ENCODE measurements at regions not wholly inside any gene's neighbourhood (a gene's known extent, or its start where the extent isn't known, plus 50 kb on each side); places are given as distances from the start of the nearest gene placed in this dataset.
"Not testable (repeated sequence)": the region's sequence is repeated elsewhere in the genome, so short reads cannot be mapped to it uniquely, and the experiment has no call there.

- peak; percentile 73 for DNase-seq
Observed at GRCh38 chr1:37325509-37326437, 148.6 kb upstream of the ZC3H12A start.

DNA sequence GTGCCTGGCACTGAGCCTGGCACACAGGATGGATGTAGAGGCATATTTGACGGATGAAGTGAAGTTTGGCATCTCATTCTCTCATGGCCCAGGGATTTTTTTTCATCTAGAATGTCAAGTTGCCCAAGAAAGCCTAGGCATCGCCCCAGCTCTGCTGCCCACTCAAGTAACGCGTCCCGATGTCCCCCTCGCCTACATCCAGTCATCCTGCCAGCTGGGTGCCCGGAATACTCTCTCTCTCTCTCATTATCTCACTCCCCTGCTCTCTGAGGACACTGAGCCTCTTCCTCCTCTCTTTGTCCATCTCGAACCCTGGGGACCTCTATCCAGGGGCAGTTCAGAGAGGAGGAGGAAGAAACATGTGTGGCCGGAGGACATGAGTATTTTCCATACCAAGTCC lies 142.3 kb upstream of the ZC3H12A start:
- DNase-seq = no peak

DNA sequence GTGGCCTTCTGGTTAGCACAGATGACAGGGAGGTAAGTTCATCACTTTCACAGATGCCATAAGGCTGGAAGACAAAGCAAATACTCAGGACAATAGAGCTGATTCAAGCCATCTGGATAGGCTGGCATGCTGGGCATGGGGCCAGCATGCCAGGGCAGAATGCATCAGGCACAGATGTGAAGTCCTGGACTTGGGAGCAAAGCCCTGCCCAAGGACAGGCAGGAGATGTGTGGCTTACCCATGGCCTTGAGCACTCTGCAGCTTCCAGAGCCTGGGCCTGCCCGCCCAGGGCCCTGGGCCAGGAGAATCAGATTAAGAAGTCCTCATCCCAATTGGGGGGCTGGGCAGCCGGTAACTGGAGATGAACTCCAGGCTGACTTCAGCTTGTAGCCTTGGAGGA lies 135.7 kb upstream of the ZC3H12A start:
- DNase-seq = no peak

- no peak for DNase-seq
Observed at GRCh38 chr1:37342736-37343135, 131.6 kb upstream of the ZC3H12A start.

- no peak for DNase-seq
Observed at GRCh38 chr1:37347104-37347649, 127.2 kb upstream of the ZC3H12A start.

- DNase-seq = no peak
Observed at GRCh38 chr1:37353871-37354270, 120.5 kb upstream of the ZC3H12A start.

- DNase-seq = no peak
Observed at GRCh38 chr1:37354876-37355650, 119.3 kb upstream of the ZC3H12A start.

DNA sequence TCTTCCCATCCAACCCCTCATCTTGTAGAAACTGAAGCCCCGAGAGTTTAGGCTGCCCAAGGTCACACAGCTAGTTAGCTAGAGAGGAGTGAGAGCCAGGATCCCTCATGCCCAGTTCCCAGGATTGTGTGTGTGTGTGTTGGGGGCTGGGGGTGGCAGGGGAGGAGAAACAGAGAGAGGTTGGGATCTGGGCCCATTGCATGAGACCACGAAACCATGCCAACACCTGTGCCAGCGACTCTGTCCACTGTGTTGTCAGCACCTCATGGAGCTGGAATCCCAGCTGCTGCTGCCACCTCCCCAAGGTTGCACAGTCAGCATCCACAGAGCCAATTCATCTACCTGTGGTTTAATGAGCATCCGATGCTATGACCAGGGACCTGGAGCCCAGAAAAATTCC lies 115.4 kb upstream of the ZC3H12A start:
- DNase-seq = no peak

GRCh38 chr1:37360011-37360410 lies 114.4 kb upstream of the ZC3H12A start:
- DNase-seq = no peak

GRCh38 chr1:37362594-37363385 lies 111.6 kb upstream of the ZC3H12A start:
- DNase-seq = no peak

GRCh38 chr1:37363535-37363934 lies 110.8 kb upstream of the ZC3H12A start:
- DNase-seq = no peak

- not testable (repeated sequence) for DNase-seq
Observed at GRCh38 chr1:37368665-37369315, 105.6 kb upstream of the ZC3H12A start.

DNA sequence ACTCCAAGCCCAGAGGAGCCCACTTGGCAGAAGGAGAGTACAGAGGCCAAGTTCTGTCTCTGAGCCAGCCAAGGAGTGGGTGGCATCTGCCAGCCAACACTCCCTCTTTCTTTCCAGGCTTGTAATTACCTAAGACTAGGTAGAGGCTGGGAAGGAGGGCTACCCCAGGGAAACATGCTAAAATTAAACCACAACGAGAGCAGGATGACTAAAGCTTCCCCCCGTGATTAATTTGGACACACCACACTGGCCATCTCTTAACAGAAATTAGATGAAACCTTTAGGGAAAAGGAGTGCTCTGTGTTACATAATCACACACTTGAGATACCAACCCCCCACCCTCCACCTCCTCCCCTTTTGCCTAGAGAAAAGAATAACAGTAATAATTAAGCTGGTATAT lies 102.1 kb upstream of the ZC3H12A start:
- DNase-seq = no peak

- DNase-seq = no peak
Observed at GRCh38 chr1:37372711-37373110, 101.7 kb upstream of the ZC3H12A start.

GRCh38 chr1:37373413-37373812 lies 101.0 kb upstream of the ZC3H12A start:
- DNase-seq = no peak

DNA sequence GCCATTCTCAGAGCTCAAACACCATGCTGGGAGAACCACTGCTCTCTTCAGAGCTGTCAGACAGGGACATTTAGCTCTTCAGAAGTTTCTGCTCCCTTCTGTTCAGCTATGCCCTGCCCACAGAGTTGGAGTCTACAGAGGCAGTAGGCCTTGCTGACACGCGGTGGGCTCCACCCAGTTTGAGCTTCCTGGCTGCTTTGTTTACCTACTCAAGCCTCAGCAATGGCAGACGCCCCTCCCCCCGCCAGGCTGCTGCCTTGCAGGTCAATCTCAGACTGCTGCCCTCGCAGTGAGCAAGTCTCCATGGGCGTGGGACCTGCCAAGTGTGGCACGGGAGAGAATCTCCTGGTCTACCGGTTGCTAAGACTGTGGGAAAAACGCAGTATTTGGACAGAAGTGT lies 93.8 kb upstream of the ZC3H12A start:
- not testable (repeated sequence) for DNase-seq

- DNase-seq = no peak
Observed at GRCh38 chr1:37387854-37388253, 86.5 kb upstream of the ZC3H12A start.

- no peak for DNase-seq
Observed at GRCh38 chr1:37389327-37389726, 85.1 kb upstream of the ZC3H12A start.

GRCh38 chr1:37391211-37392011 lies 83.0 kb upstream of the ZC3H12A start:
- DNase-seq = no peak

- DNase-seq = no peak
Observed at GRCh38 chr1:37392051-37392450, 82.3 kb upstream of the ZC3H12A start.

Data from NCI-H526 treated with DMSO at 0.1 percent for 48 hours (cell line).